ENCODE measurements at regions not wholly inside any gene's neighbourhood (a gene's known extent, or its start where the extent isn't known, plus 50 kb on each side); places are given as distances from the start of the nearest gene placed in this dataset.
"Not testable (repeated sequence)": the region's sequence is repeated elsewhere in the genome, so short reads cannot be mapped to it uniquely, and the experiment has no call there.

DNA sequence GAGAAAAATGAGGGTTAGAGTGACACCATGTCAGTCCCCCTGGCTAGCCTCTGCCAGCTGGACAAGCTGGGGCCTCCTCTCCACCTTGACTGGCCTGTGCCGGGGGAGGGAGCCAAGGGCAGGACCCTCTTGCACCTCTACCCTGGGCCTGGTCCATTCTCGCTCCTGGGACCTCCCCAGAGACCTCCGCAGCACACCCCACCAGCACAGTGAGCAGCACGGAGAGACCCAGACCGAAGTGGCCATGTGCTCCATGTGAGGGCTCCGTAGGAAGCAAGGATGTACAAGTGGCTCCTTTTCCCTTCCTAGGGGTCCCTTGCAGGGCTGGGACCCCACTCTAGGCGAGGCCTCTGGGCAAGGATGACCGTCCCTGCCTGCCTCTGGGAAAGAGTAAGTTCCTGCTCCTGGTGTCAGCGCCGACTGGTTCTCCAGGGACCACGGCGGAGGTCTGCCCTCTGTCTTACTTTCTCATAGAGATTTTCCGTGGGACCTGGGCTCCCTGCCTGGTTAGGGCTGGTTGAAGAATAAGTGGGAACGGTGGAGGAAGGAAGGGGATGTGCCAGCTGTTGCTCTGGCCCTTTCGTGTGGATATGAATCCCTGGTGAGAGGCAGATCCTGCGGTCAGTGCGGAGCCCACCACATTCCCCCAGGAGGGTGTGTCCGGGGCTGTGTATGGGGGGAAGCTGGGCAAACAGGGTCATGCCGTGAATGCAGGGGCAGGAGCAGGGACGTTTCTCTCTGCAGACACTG is 124.2 kb downstream of the METRNL start:
- Mint-ChIP-seq H3K4me3 (peak overlapping the region; percentile 50), H3K36me3 (no peaks in the 10 kb centered on the region), H3K9me3 (no peaks in the 10 kb centered on the region), H3K27me3 (no peaks in the 10 kb centered on the region), H3K4me1 (ENCODE audit: low read depth in 2 of 2) (peaks cover 63 to 65% of the 10 kb centered on the region in 2 donors), H3K27ac (peak overlapping the region; percentile 99 to 100)
- ATAC-seq, result no peak
- DNase-seq (ENCODE audit: low spot score), result peak; percentile 59

DNA sequence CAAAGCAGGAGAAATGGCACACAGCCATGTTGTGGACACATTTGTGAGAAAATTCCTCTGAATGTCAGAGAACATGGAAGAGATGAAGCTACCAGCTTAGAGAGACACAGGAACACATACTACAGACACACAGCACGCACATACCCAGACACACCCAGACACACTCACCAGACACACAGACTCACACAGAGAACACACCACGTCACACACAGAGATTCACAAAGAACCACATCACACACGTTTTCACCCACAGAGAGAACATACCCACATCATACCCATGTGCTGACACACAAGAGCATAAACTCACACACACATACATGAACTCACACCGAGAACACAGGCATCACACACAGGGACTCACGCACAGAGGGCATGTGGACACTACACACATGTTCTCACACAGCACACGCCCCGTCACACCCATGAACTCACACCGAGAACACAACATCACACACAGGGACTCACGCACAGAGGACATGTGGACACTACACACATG is 124.9 kb downstream of the METRNL start:
- peak overlapping the region; percentile 50 for H3K4me3 Mint-ChIP-seq
- no peaks in the 10 kb centered on the region for H3K36me3 Mint-ChIP-seq
- ATAC-seq, result no peak
- peaks cover 59 to 61% of the 10 kb centered on the region in 2 donors for H3K4me1 Mint-ChIP-seq (ENCODE audit: low read depth in 2 of 2)
- H3K27me3 Mint-ChIP-seq, result no peaks in the 10 kb centered on the region
- H3K9me3 Mint-ChIP-seq, result no peaks in the 10 kb centered on the region
- peak overlapping the region; percentile 99 to 100 for H3K27ac Mint-ChIP-seq
- DNase-seq (ENCODE audit: low spot score), result no peak

DNA sequence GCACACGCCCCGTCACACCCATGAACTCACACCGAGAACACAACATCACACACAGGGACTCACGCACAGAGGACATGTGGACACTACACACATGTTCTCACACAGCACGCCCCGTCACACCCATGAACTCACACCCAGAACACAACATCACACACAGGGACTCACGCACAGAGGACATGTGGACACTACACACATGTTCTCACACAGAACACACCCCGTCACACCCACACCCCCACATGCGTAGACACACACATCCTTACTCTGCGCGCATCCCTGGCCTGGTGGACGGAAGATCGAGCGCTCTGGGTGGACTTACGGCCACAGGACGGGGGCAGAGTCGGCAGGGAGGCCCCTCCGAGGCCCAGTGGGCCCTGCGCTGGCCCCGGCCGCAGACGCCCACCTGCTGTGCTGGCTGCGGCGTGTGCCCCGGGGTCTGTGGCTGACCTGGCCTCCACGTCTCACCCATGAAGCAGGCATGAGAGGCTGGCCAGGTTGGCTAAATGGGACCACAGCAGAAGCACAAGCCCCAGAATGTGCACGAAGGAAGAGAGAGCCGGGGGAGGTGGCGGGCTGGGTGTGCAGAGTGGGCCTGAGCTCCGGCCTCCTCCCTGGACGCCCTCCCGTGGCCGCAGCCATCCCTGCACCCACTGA is 125.5 kb downstream of the METRNL start:
- ATAC-seq, result not testable (repeated sequence)

DNA sequence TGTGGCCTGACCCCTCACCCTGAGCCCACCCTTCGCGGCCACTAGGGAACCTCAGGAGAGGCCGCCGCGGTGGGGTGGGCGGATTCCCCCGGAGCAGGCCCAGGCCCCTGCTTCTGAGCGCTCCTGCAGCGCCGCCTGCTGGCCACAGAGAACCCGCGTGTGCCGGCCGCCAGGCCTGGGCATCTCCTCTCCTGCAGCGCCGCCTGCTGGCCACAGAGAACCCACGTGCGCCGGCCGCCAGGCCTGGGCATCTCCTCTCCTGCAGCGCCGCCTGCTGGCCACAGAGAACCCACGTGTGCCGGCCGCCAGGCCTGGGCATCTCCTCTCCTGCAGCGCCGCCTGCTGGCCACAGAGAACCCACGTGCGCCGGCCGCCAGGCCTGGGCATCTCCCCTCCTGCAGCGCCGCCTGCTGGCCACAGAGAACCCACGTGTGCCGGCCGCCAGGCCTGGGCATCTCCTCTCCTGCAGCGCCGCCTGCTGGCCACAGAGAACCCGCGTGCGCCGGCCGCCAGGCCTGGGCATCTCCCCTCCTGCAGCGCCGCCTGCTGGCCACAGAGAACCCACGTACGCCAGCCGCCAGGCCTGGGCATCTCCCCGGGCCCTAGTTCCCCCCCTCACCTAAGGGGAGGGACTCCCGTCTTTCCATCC is 126.1 kb downstream of the METRNL start:
- not testable (repeated sequence) for H3K9me3 Mint-ChIP-seq, H3K4me3 Mint-ChIP-seq, H3K27me3 Mint-ChIP-seq, H3K36me3 Mint-ChIP-seq, ATAC-seq
- DNase-seq (ENCODE audit: low spot score), result peak; percentile 76
- Mint-ChIP-seq H3K27ac (peak overlapping the region in 1 of 2 donors; percentile 67), H3K4me1 (ENCODE audit: low read depth in 2 of 2) (peaks cover 47 to 48% of the 10 kb centered on the region in 2 donors)

More for the DNA sequence above, 125.5 kb downstream of the METRNL start:
- Mint-ChIP-seq H3K4me3 (peak overlapping the region; percentile 50), H3K4me1 (ENCODE audit: low read depth in 2 of 2) (peaks cover 53 to 55% of the 10 kb centered on the region in 2 donors), H3K27ac (peak overlapping the region; percentile 99 to 100)
- H3K36me3 Mint-ChIP-seq, H3K9me3 Mint-ChIP-seq, H3K27me3 Mint-ChIP-seq: not testable (repeated sequence)
- DNase-seq (ENCODE audit: low spot score), result peak; percentile 51

DNA sequence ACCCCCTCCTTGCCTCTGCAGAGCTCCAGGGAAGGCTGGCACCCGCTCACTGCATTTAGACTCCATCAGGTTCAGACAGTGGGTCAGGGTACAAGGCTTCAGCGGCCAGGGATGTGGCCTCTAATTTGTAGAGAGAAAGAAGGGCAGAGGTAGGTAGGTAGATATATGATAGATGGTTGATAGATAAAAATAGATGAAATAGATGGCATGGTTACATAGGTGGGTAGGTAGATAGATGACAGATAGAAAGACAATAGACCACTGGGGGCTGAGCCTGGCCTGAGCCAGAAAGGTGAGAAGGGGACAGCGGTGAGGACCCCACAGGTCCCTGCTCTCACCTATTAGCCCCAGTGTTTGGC is 126.6 kb downstream of the METRNL start:
- ATAC-seq; H3K27me3 Mint-ChIP-seq; H3K9me3 Mint-ChIP-seq; H3K36me3 Mint-ChIP-seq; H3K4me3 Mint-ChIP-seq; DNase-seq (ENCODE audit: low spot score): not testable (repeated sequence)
- Mint-ChIP-seq H3K4me1 (ENCODE audit: low read depth in 2 of 2) (peaks cover 42 to 43% of the 10 kb centered on the region in 2 donors), H3K27ac (peak overlapping the region in 1 of 2 donors; percentile 67)

DNA sequence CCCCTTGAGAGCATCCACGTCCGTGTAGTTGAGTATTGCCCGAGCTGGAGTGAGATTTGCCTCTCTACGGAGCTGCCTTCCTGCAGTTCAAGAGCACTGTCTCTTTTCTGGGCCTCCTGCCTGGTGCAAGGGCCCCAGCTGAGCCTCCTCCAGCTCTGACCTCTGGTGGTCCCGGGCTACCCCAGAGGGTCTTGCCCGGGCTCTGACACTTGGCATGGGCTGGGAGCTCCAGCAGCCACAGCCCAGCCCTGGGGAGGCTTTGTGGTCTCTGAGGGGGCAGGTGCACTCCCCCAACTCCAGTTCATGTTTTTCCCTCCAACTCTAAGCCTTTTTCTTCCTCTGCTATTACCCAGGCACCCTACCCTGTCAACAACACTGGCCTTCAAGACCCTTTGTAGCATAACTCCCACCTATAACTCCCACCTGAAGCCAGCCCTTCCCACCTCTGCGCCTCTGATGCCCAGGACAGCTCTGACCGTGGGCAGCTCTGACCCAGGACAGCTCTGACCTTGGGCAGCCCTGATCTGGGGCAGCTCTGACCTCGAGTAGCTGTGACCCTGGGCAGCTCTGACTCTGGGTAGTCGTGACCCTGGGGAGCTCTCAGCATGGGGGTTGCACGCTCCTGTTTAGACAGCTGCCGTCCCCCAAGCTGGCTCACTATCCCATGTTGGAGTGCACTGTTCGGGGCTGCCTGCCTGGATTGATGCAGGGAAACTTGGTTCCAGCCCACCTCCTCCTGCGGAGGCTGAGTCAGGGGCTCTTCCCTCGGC is 127.6 kb downstream of the METRNL start:
- ATAC-seq, H3K36me3 Mint-ChIP-seq, H3K27me3 Mint-ChIP-seq, H3K9me3 Mint-ChIP-seq, H3K4me3 Mint-ChIP-seq, H3K27ac Mint-ChIP-seq: not testable (repeated sequence)
- peak; percentile 54 for DNase-seq (ENCODE audit: low spot score)
- peaks cover 32 to 33% of the 10 kb centered on the region in 2 donors for H3K4me1 Mint-ChIP-seq (ENCODE audit: low read depth in 2 of 2)

DNA sequence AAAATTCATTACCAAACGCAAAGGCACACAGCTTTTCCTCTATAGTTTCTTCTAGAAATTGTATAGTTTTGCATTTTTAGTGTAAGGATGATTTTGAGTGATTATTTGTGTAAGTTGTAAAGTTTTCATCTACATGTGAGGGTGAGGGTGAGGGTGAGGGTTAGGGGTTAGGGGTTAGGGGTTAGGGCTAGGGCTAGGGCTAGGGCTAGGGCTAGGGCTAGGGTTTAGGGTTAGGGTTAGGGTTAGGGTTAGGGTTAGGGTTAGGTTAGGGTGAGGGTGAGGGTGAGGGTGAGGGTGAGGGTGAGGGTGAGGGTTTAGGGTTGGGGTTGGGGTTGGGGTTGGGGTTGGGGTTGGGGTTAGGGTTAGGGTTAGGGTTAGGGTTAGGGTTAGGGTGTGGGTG is 167.6 kb downstream of the METRNL start:
- not testable (repeated sequence) for ATAC-seq; H3K9me3 Mint-ChIP-seq; H3K4me3 Mint-ChIP-seq; H3K27me3 Mint-ChIP-seq; H3K27ac Mint-ChIP-seq; H3K36me3 Mint-ChIP-seq; H3K4me1 Mint-ChIP-seq (ENCODE audit: low read depth in 2 of 2)
- DNase-seq (ENCODE audit: low spot score), result peak; percentile 58

Measured in natural killer cell treated with Interleukin-12 subunit alpha and Interleukin-12 subunit beta and Interleukin-15 and Interleukin-18, amount 100 ng/mL, for 72 hours (primary cell).